HG03342 (cell line): ENCODE measurements at regions not wholly inside any gene's neighbourhood (a gene's known extent, or its start where the extent isn't known, plus 50 kb on each side); places are given as distances from the start of the nearest gene placed in this dataset.

Experiments used
- ATAC-seq: cut with Tn5 transposase; IDR thresholded peaks from one replicate; pipeline ENCODE4 v1.9.1; 2021; ENCODE audit warnings: mild to moderate bottlenecking, moderate library complexity; ENCODE audit not compliant: unreplicated experiment

DNA sequence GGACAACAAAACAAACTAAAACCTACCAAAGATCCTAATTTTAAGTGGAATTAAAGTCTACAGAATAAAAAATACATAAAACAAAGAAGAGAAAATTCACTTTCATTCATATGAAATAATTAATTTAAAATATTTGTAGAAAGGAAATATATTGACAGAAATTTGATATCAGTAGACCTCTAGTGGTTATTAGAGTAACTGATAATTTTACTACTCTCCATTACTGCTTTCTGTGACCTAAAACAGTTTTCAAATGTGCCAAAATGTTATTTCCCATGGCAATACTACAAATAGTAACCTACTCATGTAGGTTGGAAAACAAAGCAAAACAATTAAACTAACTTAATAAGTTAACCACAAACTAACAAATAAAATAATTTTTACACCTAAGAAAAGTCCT, 147.1 kb downstream of the NOL4 start:
- ATAC-seq: no peak

GRCh38 chr18:34075963-34076860, 148.5 kb downstream of the NOL4 start:
- ATAC-seq: no peak

DNA sequence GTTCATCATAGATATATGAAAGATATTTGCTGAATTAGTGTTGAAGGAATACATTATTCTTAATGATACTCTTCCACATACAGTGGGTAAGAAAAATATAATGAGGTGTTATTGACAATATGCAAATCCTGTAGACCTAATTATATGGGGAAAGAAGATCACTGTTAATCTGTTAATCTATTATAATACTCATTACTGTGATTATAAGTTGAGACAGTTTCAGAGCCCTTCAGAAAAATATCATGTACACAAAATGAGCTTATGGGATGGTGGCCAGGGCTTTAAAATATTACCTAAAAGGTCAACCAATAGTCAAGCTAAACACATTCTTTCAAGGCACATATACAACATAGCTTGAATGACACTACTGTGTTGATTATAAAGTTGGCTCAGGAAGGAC, 163.5 kb downstream of the NOL4 start:
- no peak for ATAC-seq

- ATAC-seq: no peak
Measured at GRCh38 chr18:34055227-34055626, 169.5 kb downstream of the NOL4 start.

- no peak for ATAC-seq
Measured at GRCh38 chr18:34050661-34051060, 174.1 kb downstream of the NOL4 start.

GRCh38 chr18:34049511-34049910, 175.2 kb downstream of the NOL4 start:
- no peak for ATAC-seq

DNA sequence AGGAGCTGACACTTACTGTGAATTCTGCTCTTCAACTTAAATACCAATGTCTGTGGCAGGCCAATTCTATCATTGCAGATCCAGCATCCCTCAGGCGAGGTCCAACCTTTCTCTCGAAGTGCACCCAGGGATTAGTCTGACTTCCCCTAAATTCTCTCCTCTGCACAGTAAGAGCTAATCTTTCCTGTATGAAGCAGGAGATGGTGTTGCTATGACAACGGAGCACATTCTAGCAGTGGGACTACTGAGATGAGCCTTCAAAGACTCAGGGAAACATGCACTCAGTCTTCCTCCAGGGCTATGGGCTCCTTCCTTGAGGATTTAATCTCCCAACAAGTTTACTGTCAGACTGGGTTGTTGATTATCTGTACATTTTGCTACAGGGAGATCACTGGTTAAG, 176.3 kb downstream of the NOL4 start:
- no peak for ATAC-seq

DNA sequence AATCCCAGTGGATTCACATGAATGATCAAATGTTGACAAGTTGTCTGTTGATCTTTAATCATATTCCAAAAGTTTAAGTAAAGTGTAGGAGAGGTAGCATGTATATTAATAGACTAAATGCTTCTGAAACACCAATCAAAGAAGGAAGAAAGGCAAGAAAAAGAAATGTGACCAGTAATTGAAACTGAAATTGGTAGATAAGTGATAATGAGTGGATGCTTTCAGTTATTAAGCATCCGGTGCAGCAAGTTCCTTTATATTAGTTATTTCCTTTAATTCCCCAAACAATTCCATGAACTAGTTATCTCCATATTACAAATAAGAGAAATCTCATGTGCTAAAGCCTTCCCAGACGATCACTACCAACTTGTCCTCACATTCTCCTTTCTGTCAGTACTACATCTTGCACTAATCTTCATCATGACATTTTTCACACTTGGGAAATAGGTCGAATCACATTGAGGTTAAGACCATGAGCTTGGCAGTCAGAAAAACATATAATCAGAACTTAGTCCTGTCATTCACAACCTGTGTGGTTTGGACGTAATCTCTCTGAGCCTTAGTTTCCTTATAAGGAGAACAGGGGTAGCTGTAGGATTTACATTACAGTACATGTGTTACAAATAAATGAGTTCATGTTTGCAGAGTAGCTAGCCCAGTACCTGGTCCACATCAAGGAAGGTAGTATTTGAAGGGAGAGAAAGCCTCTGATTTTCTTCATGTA, 182.1 kb downstream of the NOL4 start:
- ATAC-seq: no peak

GRCh38 chr18:34039611-34040010, 185.1 kb downstream of the NOL4 start:
- ATAC-seq: no peak

- no peak for ATAC-seq
Measured at GRCh38 chr18:34039201-34039600, 185.5 kb downstream of the NOL4 start.

GRCh38 chr18:34038086-34038485, 186.6 kb downstream of the NOL4 start:
- ATAC-seq: no peak

GRCh38 chr18:34033968-34034367, 190.7 kb downstream of the NOL4 start:
- ATAC-seq: no peak

DNA sequence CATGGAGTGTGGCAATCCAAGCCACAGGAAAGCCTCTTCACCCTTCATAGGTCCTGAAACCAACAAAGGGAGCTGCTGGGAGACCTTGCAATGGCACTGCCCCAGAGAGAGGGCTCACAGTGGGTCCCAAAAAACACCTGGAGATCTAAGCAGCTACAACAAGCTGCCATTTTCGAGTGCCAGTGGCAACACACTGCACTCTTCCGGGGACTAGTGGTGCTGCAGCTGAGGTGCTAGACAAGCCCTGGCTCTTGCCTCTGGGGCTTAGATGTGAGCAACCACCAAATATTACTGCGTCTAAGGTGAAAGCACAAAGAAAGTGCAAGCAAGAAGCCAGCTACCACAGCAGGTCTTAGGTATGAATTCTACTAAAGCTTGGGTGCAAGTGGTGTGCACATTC, 192.9 kb downstream of the NOL4 start:
- no peak for ATAC-seq

DNA sequence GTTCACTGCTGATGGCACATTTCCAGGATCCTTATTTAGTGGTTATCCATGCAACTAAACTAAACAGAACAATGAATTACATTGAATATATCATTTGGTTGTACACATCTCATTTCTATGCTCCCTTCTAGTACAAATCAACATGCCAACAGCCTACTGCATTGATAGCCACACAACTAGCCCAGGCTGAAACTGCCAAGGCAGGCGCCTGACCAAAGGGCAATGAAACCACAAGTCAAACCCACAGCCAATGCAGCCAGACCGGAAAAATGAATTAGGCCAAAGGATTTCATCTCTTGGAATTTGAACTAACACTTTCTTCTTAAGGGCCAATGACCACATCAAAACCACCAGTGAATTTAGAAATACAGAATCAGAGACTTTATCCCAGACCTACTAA, 196.4 kb downstream of the NOL4 start:
- no peak for ATAC-seq

- ATAC-seq: no peak
Measured at GRCh38 chr18:34025191-34025801, 199.4 kb downstream of the NOL4 start.

GRCh38 chr18:34023471-34023870, 201.2 kb downstream of the NOL4 start:
- ATAC-seq: no peak

DNA sequence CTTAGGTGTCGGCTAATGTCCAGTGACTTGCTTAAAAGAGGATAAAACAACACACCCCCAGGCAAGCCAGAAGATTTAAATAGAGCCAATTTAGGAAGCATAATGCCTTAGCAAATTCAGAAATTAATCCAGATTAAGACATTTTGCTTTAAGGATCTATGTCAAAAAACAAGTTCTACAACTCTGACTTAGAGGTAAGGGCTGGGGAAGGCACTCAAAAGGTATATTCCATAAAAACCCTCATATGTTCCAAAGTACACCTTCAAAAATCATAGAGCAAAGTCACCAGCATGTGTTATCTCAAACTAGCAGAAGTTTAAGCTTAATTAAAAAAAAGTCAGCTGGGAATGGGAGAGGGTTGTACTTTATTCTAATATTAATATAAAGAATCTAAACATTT, 206.4 kb downstream of the NOL4 start:
- ATAC-seq: no peak

DNA sequence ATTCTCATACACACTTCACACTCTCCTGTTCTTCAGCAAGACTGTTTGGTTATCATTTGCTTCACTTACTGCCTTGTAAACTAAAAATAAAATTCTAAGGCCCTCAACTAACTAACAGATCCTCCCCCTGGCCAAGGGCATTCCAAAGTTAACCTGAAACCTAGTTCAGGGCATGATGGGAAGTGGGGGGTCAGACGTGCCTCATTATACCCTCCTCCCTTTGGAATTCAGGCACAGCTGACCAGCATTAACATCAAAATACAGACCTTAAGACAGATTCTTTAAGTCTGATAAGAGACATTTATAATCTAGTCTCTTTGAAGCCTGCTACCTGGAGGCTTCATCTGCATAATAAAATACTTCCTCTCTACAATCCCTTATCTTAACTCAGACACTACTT, 221.0 kb downstream of the NOL4 start:
- no peak for ATAC-seq

DNA sequence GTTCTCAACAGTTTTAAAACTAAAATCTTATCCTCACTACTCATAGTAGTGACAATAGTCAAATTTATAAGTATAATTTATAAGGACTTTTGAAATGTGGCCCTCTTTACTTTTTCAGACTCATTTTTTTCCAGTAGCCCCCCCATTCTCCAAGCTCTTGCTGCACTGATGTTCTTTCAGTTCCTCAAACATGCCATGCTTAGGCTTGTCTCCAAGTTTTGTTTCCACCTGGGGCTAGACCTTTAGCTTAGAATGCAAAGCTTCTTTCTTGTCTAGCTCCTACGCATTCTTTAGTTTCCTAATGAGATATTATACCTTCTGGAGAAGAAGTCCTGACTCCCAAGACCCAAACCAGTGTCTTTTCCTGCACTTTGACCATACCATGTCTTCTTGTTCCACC, 222.6 kb downstream of the NOL4 start:
- no peak for ATAC-seq

DNA sequence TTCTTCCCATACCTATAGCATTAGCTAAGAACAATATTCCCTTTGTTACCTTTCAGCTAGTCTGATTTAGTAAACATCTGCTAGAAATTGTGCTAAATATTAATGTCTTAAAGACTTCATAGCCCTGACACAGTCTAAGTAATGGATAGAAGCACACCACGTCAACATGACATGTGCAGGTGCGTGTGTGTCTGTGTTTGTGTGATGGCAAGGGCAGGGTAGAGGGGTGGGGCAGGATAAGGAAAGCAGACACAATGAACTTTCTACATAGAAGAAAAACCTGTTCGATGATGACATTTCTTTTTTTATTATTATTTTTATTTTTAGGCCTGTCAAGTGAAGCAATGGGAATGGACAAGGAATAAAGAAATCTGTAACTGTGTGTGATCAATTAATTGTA, 223.3 kb downstream of the NOL4 start:
- no peak for ATAC-seq

- no peak for ATAC-seq
Measured at GRCh38 chr18:33987206-33987605, 237.5 kb downstream of the NOL4 start.

DNA sequence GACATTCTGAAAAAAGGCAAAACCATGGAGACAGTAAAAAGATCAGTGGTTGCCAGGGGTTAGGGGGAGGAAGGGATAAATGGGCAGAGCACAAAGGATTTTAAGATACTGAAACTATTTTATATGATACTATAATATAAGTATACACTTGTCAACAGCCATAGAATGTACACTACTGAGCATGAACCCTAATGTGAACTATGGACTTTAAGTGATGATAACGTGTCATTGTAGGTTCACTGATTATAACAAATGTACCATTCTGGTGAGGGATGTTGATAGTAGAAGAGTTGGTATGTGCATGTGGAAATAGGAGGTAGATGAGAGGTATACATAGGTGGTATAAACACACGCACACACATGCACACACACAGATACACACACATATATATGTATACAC, 241.6 kb downstream of the NOL4 start:
- no peak for ATAC-seq
